SK-N-SH (cell line): ENCODE measurements at regions not wholly inside any gene's neighbourhood (a gene's known extent, or its start where the extent isn't known, plus 50 kb on each side); places are given as distances from the start of the nearest gene placed in this dataset.

Source experiments
- CHD2 ChIP-seq: fragments of 150-350 bp; IDR thresholded peaks from 2 replicates; pipeline ENCODE4 v1.6.1; 2018; ENCODE audit warnings: low read length; ENCODE audit not compliant: partially characterized antibody
- CTCF ChIP-seq: fragments of 200-600 bp; sonication (generic); IDR thresholded peaks from 2 replicates; pipeline ENCODE4 v1.6.1; 2017; ENCODE audit warnings: antibody characterized with exemption, mild to moderate bottlenecking, moderate library complexity
- EP300 ChIP-seq, 2 experiments: IDR thresholded peaks; 2 replicates each; pipeline versions ENCODE4 v1.4.0 to v1.6.1; 2012; ENCODE audit warnings: borderline replicate concordance in 1 of 2, low read depth in 1 of 2, low read length in 1 of 2
- EZH2phosphoT487 ChIP-seq: fragments of 200-600 bp; sonication (generic); IDR thresholded peaks from 2 replicates; pipeline ENCODE4 v1.6.1; 2017; ENCODE audit warnings: low read depth, mixed run types, mild to moderate bottlenecking, antibody characterized with exemption, moderate library complexity, borderline replicate concordance
- GABPA ChIP-seq: IDR thresholded peaks from 2 replicates; pipeline ENCODE4 v1.4.0; 2012; ENCODE audit warnings: low read depth, mild to moderate bottlenecking
- POLR2AphosphoS5 ChIP-seq: IDR thresholded peaks from 2 replicates; pipeline ENCODE4 v1.6.1; 2012; ENCODE audit warnings: low read depth, low read length
- TAF1 ChIP-seq: IDR thresholded peaks from 2 replicates; pipeline ENCODE4 v1.6.1; 2012; ENCODE audit warnings: low read depth, mild to moderate bottlenecking, low read length, moderate library complexity, borderline replicate concordance
- YY1 ChIP-seq: IDR thresholded peaks from 2 replicates; pipeline ENCODE4 v1.4.0; 2012; ENCODE audit warnings: low read depth, mild to moderate bottlenecking

DNA sequence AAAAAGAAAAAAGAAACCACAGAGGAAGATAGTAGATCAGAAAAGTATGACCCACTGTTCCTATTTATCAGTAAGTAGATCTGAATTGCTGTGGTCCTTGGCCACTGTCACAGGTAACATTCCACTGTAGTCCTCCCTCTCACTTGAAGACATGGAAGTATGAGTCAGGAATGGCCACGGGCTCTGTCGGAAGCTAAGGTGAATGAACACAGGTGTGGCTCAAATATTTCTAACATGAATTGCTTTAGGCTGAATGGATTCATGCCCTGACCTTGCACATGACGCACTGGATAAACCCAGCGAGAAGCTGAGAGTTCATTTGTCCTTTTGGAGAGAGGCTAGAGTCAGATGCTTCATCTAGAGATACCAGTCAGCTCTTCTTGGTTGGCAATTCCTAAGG is 224.5 kb upstream of the SP8 start:
- TF ChIP-seq YY1 (no peak), TAF1 (no peak), EP300 (IDR thresholded peaks at IDR 0.05; ENCODE audit: borderline replicate concordance in 1 of 2, low read depth in 1 of 2, low read length in 1 of 2) (no peak), POLR2AphosphoS5 (no peak), GABPA (no peak), CTCF (no peak), EZH2phosphoT487 (no peak), CHD2 (no peak)
